ENCODE measurements at regions not wholly inside any gene's neighbourhood (a gene's known extent, or its start where the extent isn't known, plus 50 kb on each side); places are given as distances from the start of the nearest gene placed in this dataset.
A peak's percentile ranks its signal among the peaks of the same experiment; 100 is the strongest.

- DNase-seq, result no peak
Observed at GRCh38 chr9:117864385-117865057, 160.3 kb downstream of the TLR4 start.

- DNase-seq, result no peak
Observed at GRCh38 chr9:117868594-117868993, 164.4 kb downstream of the TLR4 start.

- no peak for DNase-seq
Observed at GRCh38 chr9:117869287-117869686, 165.1 kb downstream of the TLR4 start.

- no peak for DNase-seq
Observed at GRCh38 chr9:117869712-117870111, 165.5 kb downstream of the TLR4 start.

- no peak for DNase-seq
Observed at GRCh38 chr9:117873664-117874063, 169.5 kb downstream of the TLR4 start.

- no peak for DNase-seq
Observed at GRCh38 chr9:117875886-117876285, 171.7 kb downstream of the TLR4 start.

- no peak for DNase-seq
Observed at GRCh38 chr9:117882171-117882570, 178.0 kb downstream of the TLR4 start.

- no peak for DNase-seq
Observed at GRCh38 chr9:117886616-117887015, 182.4 kb downstream of the TLR4 start.

- no peak for DNase-seq
Observed at GRCh38 chr9:117887383-117887782, 183.2 kb downstream of the TLR4 start.

GRCh38 chr9:117887941-117888340 is 183.7 kb downstream of the TLR4 start:
- DNase-seq, result no peak

GRCh38 chr9:117903453-117903852 is 199.2 kb downstream of the TLR4 start:
- DNase-seq, result no peak

GRCh38 chr9:117906763-117907162 is 202.6 kb downstream of the TLR4 start:
- DNase-seq, result no peak

- DNase-seq, result no peak
Observed at GRCh38 chr9:117907420-117907819, 203.2 kb downstream of the TLR4 start.

- DNase-seq, result no peak
Observed at GRCh38 chr9:117916291-117916690, 212.1 kb downstream of the TLR4 start.

- DNase-seq, result no peak
Observed at GRCh38 chr9:117917873-117918272, 213.7 kb downstream of the TLR4 start.

- DNase-seq, result no peak
Observed at GRCh38 chr9:117919538-117919937, 215.3 kb downstream of the TLR4 start.

- peak; percentile 25 for DNase-seq
Observed at GRCh38 chr9:117926031-117926658, 221.9 kb downstream of the TLR4 start.

GRCh38 chr9:117927354-117927753 is 223.2 kb downstream of the TLR4 start:
- DNase-seq, result no peak

GRCh38 chr9:117929868-117930267 is 225.7 kb downstream of the TLR4 start:
- DNase-seq, result no peak

- no peak for DNase-seq
Observed at GRCh38 chr9:117932585-117932984, 228.4 kb downstream of the TLR4 start.

GRCh38 chr9:117936185-117937130 is 232.3 kb downstream of the TLR4 start:
- no peak for DNase-seq

GRCh38 chr9:117938086-117938485 is 233.9 kb downstream of the TLR4 start:
- DNase-seq, result peak; percentile 15

- no peak for DNase-seq
Observed at GRCh38 chr9:117938896-117939295, 234.7 kb downstream of the TLR4 start.
